ENCODE measurements at regions not wholly inside any gene's neighbourhood (a gene's known extent, or its start where the extent isn't known, plus 50 kb on each side); places are given as distances from the start of the nearest gene placed in this dataset.

DNA sequence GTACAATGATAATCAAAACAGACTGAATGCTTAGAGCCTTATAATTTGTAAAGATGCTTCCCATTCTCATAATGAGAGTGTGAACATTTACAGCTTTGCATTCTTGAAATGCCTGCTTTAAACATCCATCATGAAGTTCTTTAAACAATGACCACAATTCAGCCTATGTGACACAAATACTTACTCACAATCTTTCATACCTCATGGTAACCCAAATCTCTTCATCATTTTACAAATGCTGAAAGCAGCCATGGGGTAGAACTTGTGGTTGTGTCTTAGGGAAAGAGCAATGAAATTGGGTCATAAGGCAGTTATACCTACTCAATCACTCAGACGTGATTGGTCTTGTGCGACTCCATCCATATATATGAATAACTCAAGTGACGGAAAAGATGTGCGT, 140.7 kb downstream of the RND3 start:
- H3K9me1 ChIP-seq (ENCODE audit: control insufficient read depth, extremely low read depth, insufficient read depth, low read length) = no peaks in the 10 kb centered on the region
- DNase-seq (ENCODE audit: low read depth, low spot score) = no peak
- no peak overlapping the region for H3K4me2 ChIP-seq (ENCODE audit: control insufficient read depth, extremely low read depth, insufficient read depth, low read depth, low read length)
- dilution Hi-C loops (cut with MboI; ENCODE audit: extremely low pct_ligation_motif_present, low sequenced_read_pairs) = no loop called here
- FAIRE-seq = no peak
- H3K27me3 ChIP-seq (ENCODE audit: control insufficient read depth, extremely low read depth, insufficient read depth, low read length) = no peaks in the 10 kb centered on the region
- no peak overlapping the region for H3K4me3 ChIP-seq (ENCODE audit: control insufficient read depth in 2 of 3, extremely low read depth in 1 of 3, insufficient read depth in 2 of 3, low read depth in 1 of 3, low read length in 3 of 3)
- H3K36me3 ChIP-seq (ENCODE audit: control insufficient read depth in 2 of 2, extremely low read depth in 1 of 2, insufficient read depth in 2 of 2, low read length in 2 of 2) = no peaks in the 10 kb centered on the region
- no peak overlapping the region for H3K27ac ChIP-seq (ENCODE audit: control insufficient read depth, insufficient read depth, low read length)
- H2AFZ ChIP-seq (ENCODE audit: control insufficient read depth, low read length) = no peak overlapping the region
- no peaks in the 10 kb centered on the region for H3K79me2 ChIP-seq (ENCODE audit: control insufficient read depth, insufficient read depth, low read length)
- TF ChIP-seq CTCF (optimal IDR thresholded peaks at IDR 0.05 in 1 of 3, IDR thresholded peaks at IDR 0.05 in 1 of 3, conservative IDR thresholded peaks at IDR 0.05 in 1 of 3; ENCODE audit: extremely low read depth in 1 of 3, insufficient read depth in 2 of 3, low read length in 3 of 3) = no peak
- TF ChIP-seq EZH2 (IDR thresholded peaks at IDR 0.05; ENCODE audit: low read length) = no peak
- H4K20me1 ChIP-seq (ENCODE audit: control insufficient read depth, extremely low read depth, insufficient read depth, low read length) = no peaks in the 10 kb centered on the region
- no peaks in the 10 kb centered on the region for H3K4me1 ChIP-seq (ENCODE audit: control insufficient read depth, extremely low read depth, insufficient read depth, low read length)
- no peaks in the 10 kb centered on the region for H3K9me3 ChIP-seq (ENCODE audit: control insufficient read depth, low read depth, low read length)
- H3K9ac ChIP-seq (ENCODE audit: control insufficient read depth, extremely low read depth, insufficient read depth, low read length) = no peak overlapping the region

GRCh38 chr2:150341982-150342680, 145.3 kb downstream of the RND3 start:
- no peaks in the 10 kb centered on the region for H3K79me2 ChIP-seq (ENCODE audit: control insufficient read depth, insufficient read depth, low read length)
- no peak for TF ChIP-seq CTCF (optimal IDR thresholded peaks at IDR 0.05 in 1 of 3, IDR thresholded peaks at IDR 0.05 in 1 of 3, conservative IDR thresholded peaks at IDR 0.05 in 1 of 3; ENCODE audit: extremely low read depth in 1 of 3, insufficient read depth in 2 of 3, low read length in 3 of 3)
- TF ChIP-seq EZH2 (IDR thresholded peaks at IDR 0.05; ENCODE audit: low read length) = no peak
- H3K4me1 ChIP-seq (ENCODE audit: control insufficient read depth, extremely low read depth, insufficient read depth, low read length) = no peaks in the 10 kb centered on the region
- H4K20me1 ChIP-seq (ENCODE audit: control insufficient read depth, extremely low read depth, insufficient read depth, low read length) = no peaks in the 10 kb centered on the region
- no peak overlapping the region for H2AFZ ChIP-seq (ENCODE audit: control insufficient read depth, low read length)
- H3K4me3 ChIP-seq (ENCODE audit: control insufficient read depth in 2 of 3, extremely low read depth in 1 of 3, insufficient read depth in 2 of 3, low read depth in 1 of 3, low read length in 3 of 3) = no peak overlapping the region
- no peak for DNase-seq (ENCODE audit: low read depth, low spot score)
- H3K36me3 ChIP-seq (ENCODE audit: control insufficient read depth in 2 of 2, extremely low read depth in 1 of 2, insufficient read depth in 2 of 2, low read length in 2 of 2) = no peaks in the 10 kb centered on the region
- no peak overlapping the region for H3K4me2 ChIP-seq (ENCODE audit: control insufficient read depth, extremely low read depth, insufficient read depth, low read depth, low read length)
- H3K9ac ChIP-seq (ENCODE audit: control insufficient read depth, extremely low read depth, insufficient read depth, low read length) = no peak overlapping the region
- no peaks in the 10 kb centered on the region for H3K9me3 ChIP-seq (ENCODE audit: control insufficient read depth, low read depth, low read length)
- H3K9me1 ChIP-seq (ENCODE audit: control insufficient read depth, extremely low read depth, insufficient read depth, low read length) = no peaks in the 10 kb centered on the region
- FAIRE-seq = peak; percentile 55
- dilution Hi-C loops (cut with MboI; ENCODE audit: extremely low pct_ligation_motif_present, low sequenced_read_pairs) = no loop called here
- no peaks in the 10 kb centered on the region for H3K27me3 ChIP-seq (ENCODE audit: control insufficient read depth, extremely low read depth, insufficient read depth, low read length)
- no peak overlapping the region for H3K27ac ChIP-seq (ENCODE audit: control insufficient read depth, insufficient read depth, low read length)

Measured in keratinocyte (primary cell).